HG03175 (cell line): ENCODE measurements at regions not wholly inside any gene's neighbourhood (a gene's known extent, or its start where the extent isn't known, plus 50 kb on each side); places are given as distances from the start of the nearest gene placed in this dataset.
"Not testable (repeated sequence)": the region's sequence is repeated elsewhere in the genome, so short reads cannot be mapped to it uniquely, and the experiment has no call there.

Source experiments
- ATAC-seq: cut with Tn5 transposase; IDR thresholded peaks from one replicate; pipeline ENCODE4 v1.9.1; 2021; ENCODE audit warnings: mild to moderate bottlenecking, moderate library complexity; ENCODE audit not compliant: unreplicated experiment

GRCh38 chr4:66339007-66339406 lies 668.7 kb upstream of the EPHA5 start:
- no peak for ATAC-seq

GRCh38 chr4:66331761-66332160 lies 661.5 kb upstream of the EPHA5 start:
- no peak for ATAC-seq

GRCh38 chr4:66330125-66330524 lies 659.8 kb upstream of the EPHA5 start:
- no peak for ATAC-seq

GRCh38 chr4:66328803-66329574 lies 658.7 kb upstream of the EPHA5 start:
- ATAC-seq: no peak

GRCh38 chr4:66307641-66308438 lies 637.6 kb upstream of the EPHA5 start:
- no peak for ATAC-seq

- ATAC-seq: no peak
Observed at GRCh38 chr4:66300336-66300934, 630.1 kb upstream of the EPHA5 start.

GRCh38 chr4:66298569-66298968 lies 628.3 kb upstream of the EPHA5 start:
- no peak for ATAC-seq

GRCh38 chr4:66297703-66298102 lies 627.4 kb upstream of the EPHA5 start:
- ATAC-seq: no peak

GRCh38 chr4:66294638-66295037 lies 624.3 kb upstream of the EPHA5 start:
- ATAC-seq: no peak

GRCh38 chr4:66284991-66285451 lies 614.7 kb upstream of the EPHA5 start:
- no peak for ATAC-seq

GRCh38 chr4:66279084-66279483 lies 608.8 kb upstream of the EPHA5 start:
- ATAC-seq: no peak

GRCh38 chr4:66275411-66276038 lies 605.2 kb upstream of the EPHA5 start:
- no peak for ATAC-seq

GRCh38 chr4:66273110-66273509 lies 602.8 kb upstream of the EPHA5 start:
- ATAC-seq: no peak

- ATAC-seq: not testable (repeated sequence)
Observed at GRCh38 chr4:66270356-66270755, 600.1 kb upstream of the EPHA5 start.

GRCh38 chr4:66266554-66266953 lies 596.3 kb upstream of the EPHA5 start:
- ATAC-seq: not testable (repeated sequence)

- ATAC-seq: no peak
Observed at GRCh38 chr4:66266035-66266434, 595.7 kb upstream of the EPHA5 start.

GRCh38 chr4:66252291-66252690 lies 582.0 kb upstream of the EPHA5 start:
- no peak for ATAC-seq

GRCh38 chr4:66246643-66247042 lies 576.4 kb upstream of the EPHA5 start:
- ATAC-seq: no peak

- ATAC-seq: no peak
Observed at GRCh38 chr4:66235876-66236275, 565.6 kb upstream of the EPHA5 start.

GRCh38 chr4:66229885-66230284 lies 559.6 kb upstream of the EPHA5 start:
- ATAC-seq: no peak

GRCh38 chr4:66225539-66225938 lies 555.2 kb upstream of the EPHA5 start:
- no peak for ATAC-seq
